MM.1S (cell line): ENCODE measurements at regions not wholly inside any gene's neighbourhood (a gene's known extent, or its start where the extent isn't known, plus 50 kb on each side); places are given as distances from the start of the nearest gene placed in this dataset.

ENCODE experiments used
- DNase-seq: peaks from one replicate; pipeline ENCODE4 v3.0.0-alpha.2; 2015
- H2AFZ ChIP-seq: fragments of 300-600 bp; sonication (generic); 2 replicates; pipeline ENCODE4 v1.6.0; 2016; ENCODE audit warnings: antibody characterized with exemption, low read length
- H3F3A ChIP-seq: fragments of 300-600 bp; sonication (generic); 2 replicates; pipeline ENCODE4 v1.6.1; 2016; ENCODE audit warnings: mild to moderate bottlenecking, antibody characterized with exemption, low read length, moderate library complexity, mixed read lengths; ENCODE audit not compliant: insufficient read depth
- H3K27ac ChIP-seq: fragments of 300-600 bp; sonication (generic); 2 replicates; pipeline ENCODE4 v1.5.1; 2016; ENCODE audit warnings: mild to moderate bottlenecking, low read length
- H3K27me3 ChIP-seq: fragments of 300-600 bp; sonication (generic); replicated peaks from 2 replicates; pipeline ENCODE4 v1.6.0; 2016; ENCODE audit warnings: low read length; ENCODE audit not compliant: insufficient read depth
- H3K36me3 ChIP-seq: fragments of 300-600 bp; sonication (generic); replicated peaks from 2 replicates; pipeline ENCODE4 v1.6.1; 2016; ENCODE audit warnings: mild to moderate bottlenecking, low read length, mixed read lengths; ENCODE audit not compliant: insufficient read depth
- H3K4me1 ChIP-seq: fragments of 300-600 bp; sonication (generic); 2 replicates; pipeline ENCODE4 v1.6.1; 2016; ENCODE audit warnings: low read length, mixed read lengths
- H3K4me2 ChIP-seq: fragments of 300-600 bp; sonication (generic); 2 replicates; pipeline ENCODE4 v1.6.0; 2016; ENCODE audit warnings: low read depth, low read length
- H3K4me3 ChIP-seq: fragments of 300-600 bp; sonication (generic); 2 replicates; pipeline ENCODE4 v1.5.1; 2016; ENCODE audit warnings: low read length, mixed read lengths
- H3K79me2 ChIP-seq: fragments of 300-600 bp; sonication (generic); 2 replicates; pipeline ENCODE4 v1.6.1; 2016; ENCODE audit warnings: mixed run types, low read length, mixed read lengths
- H3K9ac ChIP-seq: fragments of 300-600 bp; sonication (generic); 2 replicates; pipeline ENCODE4 v1.6.1; 2016; ENCODE audit warnings: low read length, mixed read lengths
- H3K9me2 ChIP-seq: fragments of 300-600 bp; sonication (generic); replicated peaks from 2 replicates; pipeline ENCODE4 v1.6.1; 2016; ENCODE audit warnings: mild to moderate bottlenecking, low read length, mixed read lengths; ENCODE audit not compliant: insufficient read depth
- H3K9me3 ChIP-seq: fragments of 300-600 bp; sonication (generic); replicated peaks from 2 replicates; pipeline ENCODE4 v1.6.1; 2016; ENCODE audit warnings: mild to moderate bottlenecking, low read length, mixed read lengths; ENCODE audit not compliant: insufficient read depth
- H4K20me1 ChIP-seq: fragments of 300-600 bp; sonication (generic); 2 replicates; pipeline ENCODE4 v1.6.1; 2016; ENCODE audit warnings: mild to moderate bottlenecking, low read length, moderate library complexity, mixed read lengths; ENCODE audit not compliant: insufficient read depth
- EZH2 ChIP-seq: fragments of 300-600 bp; sonication (generic); optimal IDR thresholded peaks from 2 replicates; pipeline ENCODE3; 2017; ENCODE audit warnings: low read depth, mild to moderate bottlenecking, antibody characterized with exemption, low read length, mixed read lengths
- EZH2phosphoT487 ChIP-seq: fragments of 300-600 bp; sonication (generic); IDR thresholded peaks from 2 replicates; pipeline ENCODE4 v1.6.1; 2018; ENCODE audit warnings: antibody characterized with exemption, low read length
- TF ChIP-seq, protein P1 (sequence below): fragments of 300-600 bp; sonication (generic); IDR thresholded peaks from 2 replicates; pipeline ENCODE4 v1.5.1; 2016; ENCODE audit warnings: antibody characterized with exemption, low read length, mixed read lengths

DNA sequence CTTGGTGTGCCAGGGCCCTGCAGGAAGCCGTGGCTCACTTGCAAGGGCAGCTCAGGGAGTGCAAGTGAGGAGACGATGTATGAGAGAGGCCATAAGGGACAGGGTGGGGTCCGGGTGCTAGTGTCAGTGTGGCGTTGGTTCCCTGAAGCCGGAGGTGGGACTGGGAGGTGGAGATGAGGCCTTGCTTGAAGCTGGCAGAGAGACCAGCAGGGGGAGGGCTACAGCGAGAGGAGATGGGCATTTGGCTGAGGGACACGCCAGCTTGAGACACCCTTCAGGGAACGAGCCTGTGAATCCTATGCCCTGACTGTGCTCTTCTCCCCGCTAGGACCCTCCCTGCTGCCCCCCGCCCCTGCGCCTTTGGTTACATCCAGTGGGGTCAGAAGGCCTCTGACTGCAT lies 529.1 kb downstream of the TCERG1L start:
- TF ChIP-seq EZH2, result no peak
- TF ChIP-seq EZH2phosphoT487, result no peak
- TF ChIP-seq, protein P1, sequence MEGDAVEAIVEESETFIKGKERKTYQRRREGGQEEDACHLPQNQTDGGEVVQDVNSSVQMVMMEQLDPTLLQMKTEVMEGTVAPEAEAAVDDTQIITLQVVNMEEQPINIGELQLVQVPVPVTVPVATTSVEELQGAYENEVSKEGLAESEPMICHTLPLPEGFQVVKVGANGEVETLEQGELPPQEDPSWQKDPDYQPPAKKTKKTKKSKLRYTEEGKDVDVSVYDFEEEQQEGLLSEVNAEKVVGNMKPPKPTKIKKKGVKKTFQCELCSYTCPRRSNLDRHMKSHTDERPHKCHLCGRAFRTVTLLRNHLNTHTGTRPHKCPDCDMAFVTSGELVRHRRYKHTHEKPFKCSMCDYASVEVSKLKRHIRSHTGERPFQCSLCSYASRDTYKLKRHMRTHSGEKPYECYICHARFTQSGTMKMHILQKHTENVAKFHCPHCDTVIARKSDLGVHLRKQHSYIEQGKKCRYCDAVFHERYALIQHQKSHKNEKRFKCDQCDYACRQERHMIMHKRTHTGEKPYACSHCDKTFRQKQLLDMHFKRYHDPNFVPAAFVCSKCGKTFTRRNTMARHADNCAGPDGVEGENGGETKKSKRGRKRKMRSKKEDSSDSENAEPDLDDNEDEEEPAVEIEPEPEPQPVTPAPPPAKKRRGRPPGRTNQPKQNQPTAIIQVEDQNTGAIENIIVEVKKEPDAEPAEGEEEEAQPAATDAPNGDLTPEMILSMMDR, result no peak
- H3K9me3 ChIP-seq, result no peaks in the 10 kb centered on the region

DNA sequence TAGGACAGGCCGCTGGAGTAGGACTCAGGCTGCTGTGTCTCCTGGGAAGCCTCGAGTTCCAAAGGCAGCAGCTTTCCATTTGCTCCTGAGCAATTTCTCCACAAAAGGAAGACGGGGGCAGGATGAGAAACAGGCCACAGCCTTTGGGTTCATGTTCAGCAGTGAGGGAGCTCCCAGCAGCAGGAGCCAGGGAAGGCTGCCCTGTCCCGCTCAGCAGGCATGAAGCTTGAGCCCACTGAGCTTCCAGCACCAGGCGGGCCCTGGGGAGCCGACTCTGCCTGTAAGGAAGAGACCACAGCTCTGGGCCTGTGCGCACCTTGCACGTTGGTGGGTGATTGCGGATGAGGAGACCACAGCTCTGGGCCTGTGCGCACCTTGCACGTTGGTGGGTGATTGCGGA lies 527.2 kb downstream of the TCERG1L start:
- no peak overlapping the region for H3K4me2 ChIP-seq
- H3K9me2 ChIP-seq, result no peaks in the 10 kb centered on the region
- no peaks in the 10 kb centered on the region for H3K9me3 ChIP-seq
- no peak overlapping the region for H3K9ac ChIP-seq
- no peaks in the 10 kb centered on the region for H4K20me1 ChIP-seq
- TF ChIP-seq EZH2phosphoT487 (no peak), EZH2 (no peak)
- TF ChIP-seq, protein P1, result no peak
- DNase-seq, result no peak
- H2AFZ ChIP-seq, result no peak overlapping the region
- no peak overlapping the region for H3K4me3 ChIP-seq
- H3K27me3 ChIP-seq, result no peaks in the 10 kb centered on the region; the same call in 1 of the 2 replicates
- no peaks in the 10 kb centered on the region for H3K36me3 ChIP-seq
- no peaks in the 10 kb centered on the region for H3F3A ChIP-seq
- no peak overlapping the region for H3K27ac ChIP-seq
- no peaks in the 10 kb centered on the region for H3K79me2 ChIP-seq
- H3K4me1 ChIP-seq, result no peaks in the 10 kb centered on the region

More for the DNA sequence above, 529.1 kb downstream of the TCERG1L start:
- no peak overlapping the region for H2AFZ ChIP-seq
- H3K4me3 ChIP-seq, result no peak overlapping the region
- H3K4me1 ChIP-seq, result no peaks in the 10 kb centered on the region
- H3K9me2 ChIP-seq, result no peaks in the 10 kb centered on the region
- H3K79me2 ChIP-seq, result no peaks in the 10 kb centered on the region
- no peaks in the 10 kb centered on the region for H3K36me3 ChIP-seq
- H4K20me1 ChIP-seq, result no peaks in the 10 kb centered on the region
- H3K9ac ChIP-seq, result no peak overlapping the region
- no peak overlapping the region for H3K4me2 ChIP-seq
- no peaks in the 10 kb centered on the region; the same call in 1 of the 2 replicates for H3K27me3 ChIP-seq
- H3K27ac ChIP-seq, result no peak overlapping the region
- H3F3A ChIP-seq, result no peaks in the 10 kb centered on the region
- DNase-seq, result no peak

GRCh38 chr10:130786365-130786966 lies 525.1 kb downstream of the TCERG1L start:
- H4K20me1 ChIP-seq, result no peaks in the 10 kb centered on the region
- DNase-seq, result no peak
- H3K4me3 ChIP-seq, result no peak overlapping the region
- no peaks in the 10 kb centered on the region; the same call in 1 of the 2 replicates for H3K27me3 ChIP-seq
- no peak overlapping the region for H3K9ac ChIP-seq
- H3K79me2 ChIP-seq, result no peaks in the 10 kb centered on the region
- no peaks in the 10 kb centered on the region for H3K9me2 ChIP-seq
- H3K36me3 ChIP-seq, result no peaks in the 10 kb centered on the region
- H3K4me1 ChIP-seq, result no peaks in the 10 kb centered on the region
- no peak overlapping the region for H3K4me2 ChIP-seq
- H3K9me3 ChIP-seq, result no peaks in the 10 kb centered on the region
- H3F3A ChIP-seq, result no peaks in the 10 kb centered on the region
- TF ChIP-seq EZH2 (no peak), EZH2phosphoT487 (no peak)
- TF ChIP-seq, protein P1, result no peak
- no peak overlapping the region for H2AFZ ChIP-seq
- H3K27ac ChIP-seq, result no peak overlapping the region
